HG03460 (cell line): ENCODE measurements at regions not wholly inside any gene's neighbourhood (a gene's known extent, or its start where the extent isn't known, plus 50 kb on each side); places are given as distances from the start of the nearest gene placed in this dataset.
"Not testable (repeated sequence)": the region's sequence is repeated elsewhere in the genome, so short reads cannot be mapped to it uniquely, and the experiment has no call there.

Experiments
- ATAC-seq: cut with Tn5 transposase; IDR thresholded peaks from one replicate; pipeline ENCODE4 v1.9.1; 2021; ENCODE audit not compliant: unreplicated experiment

DNA sequence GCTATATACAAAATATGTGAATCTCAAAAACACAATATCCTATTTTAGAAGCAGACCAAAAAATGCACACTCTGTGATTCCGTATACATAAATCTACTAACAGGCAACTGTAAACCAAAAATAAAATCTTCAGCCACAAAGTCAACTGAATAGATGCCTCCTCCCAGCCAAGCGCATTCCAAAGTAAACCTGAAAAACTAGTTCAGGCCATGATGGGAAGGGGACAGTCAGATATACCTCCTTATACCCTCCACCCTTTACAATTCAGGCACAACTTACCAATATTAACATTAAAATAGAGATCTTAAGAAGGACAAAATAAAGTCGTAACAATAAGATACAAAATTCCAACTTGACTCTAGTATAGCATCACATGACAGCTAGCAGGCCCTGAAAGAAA is 1604.5 kb upstream of the NUDT12 start:
- no peak for ATAC-seq

- no peak for ATAC-seq
Measured at GRCh38 chr5:105163547-105163946, 1601.0 kb upstream of the NUDT12 start.

DNA sequence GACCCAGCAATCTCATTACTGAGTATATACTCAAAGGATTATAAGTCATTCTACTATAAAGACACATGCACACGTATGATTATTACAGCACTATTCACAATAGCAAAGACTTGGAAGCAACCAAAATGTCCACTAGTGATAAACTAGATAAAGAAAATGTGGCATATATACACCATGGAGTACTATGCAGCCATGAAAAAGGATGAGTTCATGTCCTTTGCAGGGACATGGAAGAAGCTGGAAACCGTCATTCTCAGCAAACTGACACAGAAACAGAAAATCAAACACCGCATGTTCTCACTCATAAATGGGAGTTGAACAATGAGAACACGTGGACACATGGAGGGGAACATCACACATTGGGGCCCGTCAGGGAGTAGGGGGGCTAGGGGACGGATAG is 1600.0 kb upstream of the NUDT12 start:
- not testable (repeated sequence) for ATAC-seq

DNA sequence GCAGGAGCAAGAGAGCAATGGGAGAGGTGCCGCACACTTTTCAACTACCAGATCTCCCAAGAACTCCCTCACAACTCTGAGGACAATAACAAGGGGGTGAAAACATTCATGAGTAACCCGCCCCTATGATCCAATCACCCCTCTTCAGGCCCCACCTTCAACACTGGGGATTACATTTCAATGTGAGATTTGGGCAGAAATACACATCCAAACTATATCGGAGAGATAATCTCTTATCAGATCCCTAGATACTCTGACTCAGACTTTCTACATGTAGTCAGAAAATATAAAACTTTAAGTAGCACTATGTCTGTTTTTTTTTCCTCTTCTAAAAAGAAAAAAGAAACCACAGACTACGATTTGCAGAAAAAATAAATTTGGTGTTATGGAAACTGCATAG is 1595.9 kb upstream of the NUDT12 start:
- ATAC-seq: no peak

GRCh38 chr5:105150323-105150722 is 1587.7 kb upstream of the NUDT12 start:
- ATAC-seq: no peak

DNA sequence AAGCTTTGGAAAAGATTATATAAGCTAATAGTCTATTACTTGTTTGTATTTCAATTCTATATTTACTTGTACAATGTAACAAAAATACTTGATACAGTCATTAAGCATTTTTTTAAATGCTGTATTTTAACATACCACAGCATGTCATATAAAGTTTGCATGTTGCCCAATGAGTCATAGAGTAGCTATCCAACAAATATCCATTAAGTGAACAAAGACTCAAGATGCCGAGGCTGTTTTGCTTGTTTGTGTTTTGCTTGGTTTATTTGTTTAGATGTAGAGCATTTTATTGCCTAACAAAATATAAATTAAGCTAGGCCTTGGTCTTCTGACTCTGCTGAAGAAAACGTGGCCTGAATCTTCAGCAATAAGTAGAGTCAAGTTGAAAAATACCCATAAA is 1584.3 kb upstream of the NUDT12 start:
- ATAC-seq: no peak

GRCh38 chr5:105145152-105145551 is 1582.6 kb upstream of the NUDT12 start:
- no peak for ATAC-seq

- ATAC-seq: no peak
Measured at GRCh38 chr5:105134328-105134727, 1571.7 kb upstream of the NUDT12 start.

- no peak for ATAC-seq
Measured at GRCh38 chr5:105133087-105133486, 1570.5 kb upstream of the NUDT12 start.

- ATAC-seq: no peak
Measured at GRCh38 chr5:105132581-105132980, 1570.0 kb upstream of the NUDT12 start.

GRCh38 chr5:105131045-105131444 is 1568.5 kb upstream of the NUDT12 start:
- ATAC-seq: no peak

DNA sequence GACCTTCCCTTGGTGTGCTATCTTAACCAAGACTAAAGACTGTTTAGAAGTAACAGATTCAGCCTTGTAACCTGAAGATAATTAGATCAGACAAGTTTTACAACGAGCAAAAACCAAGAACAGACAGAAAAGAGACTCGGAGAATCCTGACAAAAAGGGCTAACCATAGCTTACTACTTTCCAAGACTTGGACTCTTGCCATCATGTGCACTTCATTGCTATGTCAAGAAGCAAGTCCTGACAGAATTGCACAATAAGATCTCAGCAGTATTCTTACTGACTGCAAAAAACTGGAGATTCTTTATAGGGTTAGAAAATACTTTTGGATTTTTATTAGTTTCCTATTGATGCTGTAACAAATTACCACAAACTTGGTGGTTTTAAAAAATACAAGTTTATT is 1539.0 kb upstream of the NUDT12 start:
- ATAC-seq: no peak

GRCh38 chr5:105088961-105089360 is 1526.4 kb upstream of the NUDT12 start:
- ATAC-seq: no peak

GRCh38 chr5:105088102-105088501 is 1525.5 kb upstream of the NUDT12 start:
- ATAC-seq: no peak

DNA sequence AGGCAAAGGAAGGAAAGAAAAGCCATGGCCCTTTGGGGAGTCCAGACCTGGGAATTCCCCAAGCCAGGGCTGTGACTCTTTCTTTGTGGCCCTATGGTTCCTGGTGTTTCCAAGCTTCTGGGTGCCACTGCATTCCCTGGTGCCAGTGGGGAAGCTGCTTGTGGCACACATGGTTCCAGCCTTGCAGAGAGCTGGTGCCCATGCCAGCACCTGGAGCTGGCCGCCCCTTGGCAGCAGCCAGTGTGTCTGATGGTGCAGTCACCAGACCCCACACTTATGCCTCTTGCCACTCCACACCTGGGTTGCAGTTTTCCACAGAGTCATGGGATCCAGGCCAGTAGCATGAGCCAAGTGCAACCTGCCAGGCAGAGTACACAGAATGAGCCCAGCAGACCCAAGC is 1495.3 kb upstream of the NUDT12 start:
- no peak for ATAC-seq

DNA sequence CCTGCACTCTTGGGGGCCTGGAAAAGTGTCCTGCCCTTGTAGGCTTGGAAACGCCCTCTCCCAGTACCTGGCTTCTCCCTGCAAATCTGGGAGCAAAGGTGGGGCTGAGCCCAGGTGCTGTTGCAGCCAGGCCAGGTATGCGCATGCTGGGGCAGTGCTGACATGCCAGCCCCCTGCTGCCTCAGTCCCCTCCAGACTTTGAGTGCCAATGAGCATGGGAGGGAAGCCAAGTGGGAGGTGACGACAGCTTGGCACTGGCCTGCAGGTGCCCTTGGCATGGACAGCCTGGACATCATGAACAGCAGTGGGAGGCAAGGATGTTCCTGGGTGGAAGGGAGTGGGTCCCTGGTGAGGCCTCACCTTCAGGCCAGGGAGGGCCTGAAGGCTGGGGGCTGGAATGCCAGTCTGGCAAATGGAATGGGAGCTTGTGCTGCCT is 1494.4 kb upstream of the NUDT12 start:
- no peak for ATAC-seq

DNA sequence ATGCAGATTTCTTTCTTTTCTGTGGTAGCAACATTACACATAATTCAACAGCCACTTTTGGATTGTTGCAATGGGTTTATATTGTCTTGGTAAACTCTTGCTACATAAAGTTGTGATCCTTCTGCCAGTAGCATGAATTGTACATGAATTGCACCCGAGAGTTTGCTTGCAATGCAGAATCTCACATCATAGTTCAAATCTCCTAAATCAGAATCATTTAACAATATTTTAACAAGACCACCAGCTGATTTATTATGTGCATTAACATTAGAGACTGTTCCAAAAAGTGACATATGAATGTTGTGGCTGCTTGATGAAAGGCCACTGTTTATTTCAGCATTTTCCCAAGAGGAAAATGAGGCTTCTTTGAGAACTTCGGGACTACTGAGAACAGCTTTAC is 1491.8 kb upstream of the NUDT12 start:
- no peak for ATAC-seq

- no peak for ATAC-seq
Measured at GRCh38 chr5:105042623-105043022, 1480.0 kb upstream of the NUDT12 start.

GRCh38 chr5:105036814-105037213 is 1474.2 kb upstream of the NUDT12 start:
- ATAC-seq: not testable (repeated sequence)

GRCh38 chr5:105034401-105034763 is 1471.8 kb upstream of the NUDT12 start:
- no peak for ATAC-seq

- ATAC-seq: no peak
Measured at GRCh38 chr5:105033637-105034400, 1471.2 kb upstream of the NUDT12 start.

GRCh38 chr5:105032917-105033316 is 1470.3 kb upstream of the NUDT12 start:
- no peak for ATAC-seq

GRCh38 chr5:105030153-105030552 is 1467.6 kb upstream of the NUDT12 start:
- ATAC-seq: no peak
